Endothelial cell of umbilical vein (primary cell): ENCODE measurements at regions not wholly inside any gene's neighbourhood (a gene's known extent, or its start where the extent isn't known, plus 50 kb on each side); places are given as distances from the start of the nearest gene placed in this dataset.

Experiments
- BruUV-seq: library from RNA; stranded (reverse); fragments of 400-500 nt; replicated peaks from 2 replicates; lab custom pipeline; 2021; lab: Mats Ljungman, UMichigan
- CTCF ChIA-PET: fragments of 300-600, 350-600 bp; sonication (Branson Sonifier 250); formaldehyde crosslinking; loops from one replicate; lab custom pipeline; 2021; ENCODE audit warnings: antibody characterized with exemption, inconsistent platforms; lab: Charles Lee
- POLR2A ChIA-PET: fragments of 300-600, 350-600 bp; sonication (Branson Sonifier 250); formaldehyde crosslinking; loops from one replicate; lab custom pipeline; 2021; ENCODE audit warnings: antibody characterized with exemption, inconsistent platforms; lab: Charles Lee
- DNase-seq: peaks from one replicate; pipeline ENCODE4 v3.0.0-alpha.2; 2011; ENCODE audit warnings: low read depth, low spot score
- FAIRE-seq: peaks from 2 replicates; lab custom pipeline; 2011; peaks lifted over from hg19 to GRCh38; lab: Jason Lieb, UNC
- H2AFZ ChIP-seq: 2 replicates; pipeline ENCODE4 v1.6.0; 2012; ENCODE audit warnings: low read depth, low read length, control low read depth, inconsistent platforms
- H3K27ac ChIP-seq: 2 replicates; pipeline ENCODE4 v1.5.1; 2011; ENCODE audit warnings: low read depth, mild to moderate bottlenecking, control low read depth, low read length, moderate library complexity; ENCODE audit not compliant: insufficient read depth
- H3K27me3 ChIP-seq, 2 experiments: 2 replicates each; pipeline versions ENCODE4 v1.6.0 to v1.6.1; 2011; ENCODE audit warnings: low read length in 2 of 2, mixed read lengths in 1 of 2; ENCODE audit not compliant: control insufficient read depth in 2 of 2, insufficient read depth in 2 of 2
- H3K36me3 ChIP-seq, 2 experiments: 2 replicates in 1 of 2; 3 replicates in 1 of 2; pipeline ENCODE4 v1.5.1; 2011; ENCODE audit warnings: low read length in 2 of 2, mild to moderate bottlenecking in 1 of 2, moderate library complexity in 1 of 2; ENCODE audit not compliant: control insufficient read depth in 2 of 2, insufficient read depth in 2 of 2; ENCODE audit errors: extremely low read depth in 1 of 2
- H3K4me1 ChIP-seq: 3 replicates; pipeline ENCODE4 v1.5.1; 2011; ENCODE audit warnings: mild to moderate bottlenecking, low read length; ENCODE audit not compliant: control insufficient read depth, insufficient read depth; ENCODE audit errors: extremely low read depth
- H3K4me2 ChIP-seq: 2 replicates; pipeline ENCODE4 v1.6.1; 2011; ENCODE audit warnings: low read length, control low read depth, mixed read lengths; ENCODE audit not compliant: insufficient read depth
- H3K4me3 ChIP-seq, 3 experiments: fragments of 200-600 bp in 1 of 3; sonication (generic), shearing (Covaris generic) in 1 of 3; replicated peaks in 1 of 3; 2 replicates each; pipeline ENCODE4 v1.5.1; 2011 to 2016; ENCODE audit warnings: control low read depth in 3 of 3, low read length in 3 of 3, mild to moderate bottlenecking in 2 of 3, inconsistent platforms in 1 of 3, low read depth in 1 of 3, moderate library complexity in 1 of 3; ENCODE audit not compliant: insufficient read depth in 1 of 3
- H3K79me2 ChIP-seq: 2 replicates; pipeline ENCODE4 v1.6.0; 2012; ENCODE audit warnings: low read length, inconsistent platforms; ENCODE audit not compliant: control insufficient read depth, insufficient read depth
- H3K9ac ChIP-seq: replicated peaks from 2 replicates; pipeline ENCODE3; 2011; ENCODE audit warnings: low read length, control low read depth; ENCODE audit not compliant: insufficient read depth; ENCODE audit errors: extremely low read depth
- H3K9me1 ChIP-seq: replicated peaks from 3 replicates; pipeline ENCODE4 v1.6.0; 2011; ENCODE audit warnings: mild to moderate bottlenecking, low read length; ENCODE audit not compliant: control insufficient read depth, insufficient read depth; ENCODE audit errors: extremely low read depth
- H3K9me3 ChIP-seq: replicated peaks from 2 replicates; pipeline ENCODE4 v1.5.1; 2012; ENCODE audit warnings: low read length, inconsistent platforms; ENCODE audit not compliant: control insufficient read depth, insufficient read depth
- H4K20me1 ChIP-seq: replicated peaks from 2 replicates; pipeline ENCODE3; 2011; ENCODE audit warnings: mild to moderate bottlenecking, low read length; ENCODE audit not compliant: control insufficient read depth, insufficient read depth; ENCODE audit errors: extremely low read depth
- CTCF ChIP-seq, 2 donors: IDR thresholded peaks; 1 replicate in 1 of 2; 2 replicates in 1 of 2; pipeline ENCODE4 v1.5.1; 2011; ENCODE audit warnings: low read length in 2 of 2, mild to moderate bottlenecking in 2 of 2, moderate library complexity in 2 of 2, control low read depth in 1 of 2, inconsistent platforms in 1 of 2, low read depth in 1 of 2; ENCODE audit not compliant: insufficient read depth in 1 of 2; ENCODE audit errors: extremely low read depth in 1 of 2
- EZH2 ChIP-seq: IDR thresholded peaks from 2 replicates; pipeline ENCODE4 v1.6.1; 2012; ENCODE audit warnings: borderline replicate concordance, low read depth, mild to moderate bottlenecking, moderate library complexity, low read length, inconsistent platforms; ENCODE audit not compliant: severe bottlenecking
- FOS ChIP-seq: IDR thresholded peaks from 2 replicates; pipeline ENCODE4 v1.6.1; 2011; ENCODE audit warnings: mild to moderate bottlenecking, low read length, moderate library complexity, borderline replicate concordance; ENCODE audit not compliant: insufficient read depth
- GATA2 ChIP-seq: IDR thresholded peaks from 2 replicates; pipeline ENCODE4 v1.7.0; 2011; ENCODE audit warnings: low read depth, mild to moderate bottlenecking, moderate library complexity, mixed read lengths, low read length; ENCODE audit not compliant: insufficient read length, insufficient read depth
- JUN ChIP-seq: IDR thresholded peaks from 2 replicates; pipeline ENCODE4 v1.6.1; 2011; ENCODE audit warnings: borderline replicate concordance, low read depth; ENCODE audit not compliant: insufficient read length, insufficient read depth
- MAX ChIP-seq: IDR thresholded peaks from 2 replicates; pipeline ENCODE4 v1.6.1; 2011; ENCODE audit not compliant: insufficient read depth, insufficient read length
- MYC ChIP-seq: IDR thresholded peaks from one replicate; pipeline ENCODE4 v1.6.1; 2011; ENCODE audit warnings: mild to moderate bottlenecking, low read depth, low read length
- POLR2A ChIP-seq: IDR thresholded peaks from 2 replicates; pipeline ENCODE4 v1.6.1; 2012; ENCODE audit warnings: low read depth, mild to moderate bottlenecking, control low read depth, low read length
- POLR2AphosphoS5 ChIP-seq: IDR thresholded peaks from 2 replicates; pipeline ENCODE4 v1.6.1; 2012; ENCODE audit warnings: low read depth, mild to moderate bottlenecking, control low read depth, low read length, moderate library complexity; ENCODE audit not compliant: insufficient read depth
- dilution Hi-C: fragments of 300-500 bp; cut with MboI; formaldehyde crosslinking; loops from one replicate; pipeline ENCODE4 v1.15.0; 2019; ENCODE audit warnings: low sequenced_read_pairs; ENCODE audit not compliant: extremely low pct_ligation_motif_present
- intact Hi-C: fragments of 100-400 bp; cut with micrococcal nuclease; formaldehyde crosslinking; loops from one replicate; pipeline ENCODE4 v1.10.0; 2022

GRCh38 chr7:22569586-22570321 lies 69.8 kb upstream of the STEAP1B start:
- peaks cover 17% of the 10 kb centered on the region for H3K79me2 ChIP-seq
- no peak overlapping the region for H3K4me3 ChIP-seq
- peaks cover 32% of the 10 kb centered on the region for H3K4me1 ChIP-seq
- H3K27ac ChIP-seq = no peak overlapping the region
- TF ChIP-seq MAX = no peak
- TF ChIP-seq CTCF (IDR thresholded peaks at IDR 0.05; ENCODE audit: extremely low read depth in 1 of 2, insufficient read depth in 1 of 2, low read depth in 1 of 2, low read length in 2 of 2) = no peak
- no peak for TF ChIP-seq FOS
- TF ChIP-seq GATA2 = no peak
- TF ChIP-seq POLR2A = no peak
- no peak for TF ChIP-seq EZH2
- TF ChIP-seq JUN = no peak
- TF ChIP-seq POLR2AphosphoS5 = no peak
- TF ChIP-seq MYC = no peak
- peak; percentile 61 for DNase-seq
- no peaks in the 10 kb centered on the region for H3K9me1 ChIP-seq
- H3K4me2 ChIP-seq = peak overlapping the region; percentile 27
- H3K9ac ChIP-seq = no peak overlapping the region
- no TSS peak for BruUV-seq
- intact Hi-C loops = no loop called here
- H2AFZ ChIP-seq = no peak overlapping the region
- peaks cover 0 to 11% of the 10 kb centered on the region in 2 experiments for H3K36me3 ChIP-seq
- H3K27me3 ChIP-seq = no peaks in the 10 kb centered on the region
- no peaks in the 10 kb centered on the region for H3K9me3 ChIP-seq
- CTCF ChIA-PET = interaction anchor here (1.1 kb wide), 1 partner anchor 213 kb away, joined by 3 read pairs; no protein-coding TSS in a partner anchor
- no peaks in the 10 kb centered on the region for H4K20me1 ChIP-seq
- POLR2A ChIA-PET = no interaction called here
- dilution Hi-C loops = loop anchor here (25.0 kb wide), 1 partner anchor 168 kb away; the partner anchor contains the start of gene IL6
- FAIRE-seq = peak; percentile 47
